OCI-LY7 (cell line): ENCODE measurements at regions not wholly inside any gene's neighbourhood (a gene's known extent, or its start where the extent isn't known, plus 50 kb on each side); places are given as distances from the start of the nearest gene placed in this dataset.

ENCODE experiments used
- EZH2phosphoT487 ChIP-seq: fragments of 200-600 bp; sonication (generic); IDR thresholded peaks from 2 replicates; pipeline ENCODE4 v1.6.1; 2018; ENCODE audit warnings: low read depth, borderline replicate concordance, mild to moderate bottlenecking, mixed run types, antibody characterized with exemption, low read length, moderate library complexity, mixed read lengths
- TF ChIP-seq, protein P1 (sequence below): fragments of 200-600 bp; sonication (generic); conservative IDR thresholded peaks from 2 replicates; pipeline ENCODE4 v1.5.1; 2014; ENCODE audit warnings: mild to moderate bottlenecking, antibody characterized with exemption, low read length, moderate library complexity, mixed read lengths

DNA sequence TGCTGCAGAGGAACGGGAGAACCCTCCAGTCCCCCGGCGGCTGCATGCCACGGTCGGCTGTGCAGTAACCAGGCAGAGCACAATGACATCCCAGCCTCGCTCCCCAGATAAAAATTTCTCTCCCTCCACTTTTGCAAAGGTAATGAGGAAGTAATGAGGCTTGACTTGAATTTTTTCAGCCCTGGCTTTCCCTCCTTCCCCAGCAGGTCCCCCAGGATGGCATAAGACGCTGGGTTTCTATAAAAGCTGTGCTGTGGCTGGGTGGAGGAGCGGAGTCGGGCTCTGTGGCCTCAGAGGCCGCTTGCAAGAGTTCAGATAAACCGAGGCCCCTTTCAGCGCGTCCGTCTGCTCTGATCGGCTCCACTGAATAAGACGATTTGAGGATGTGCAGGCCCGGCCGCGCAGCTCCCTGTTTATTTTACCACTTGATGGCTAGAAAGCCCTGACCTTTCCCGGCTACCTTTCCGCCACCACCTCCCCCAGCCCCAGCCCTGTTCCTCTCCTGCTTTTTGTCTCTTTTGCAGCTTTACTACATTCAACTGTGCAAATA is 351.9 kb upstream of the IRX2 start:
- TF ChIP-seq, protein P1, sequence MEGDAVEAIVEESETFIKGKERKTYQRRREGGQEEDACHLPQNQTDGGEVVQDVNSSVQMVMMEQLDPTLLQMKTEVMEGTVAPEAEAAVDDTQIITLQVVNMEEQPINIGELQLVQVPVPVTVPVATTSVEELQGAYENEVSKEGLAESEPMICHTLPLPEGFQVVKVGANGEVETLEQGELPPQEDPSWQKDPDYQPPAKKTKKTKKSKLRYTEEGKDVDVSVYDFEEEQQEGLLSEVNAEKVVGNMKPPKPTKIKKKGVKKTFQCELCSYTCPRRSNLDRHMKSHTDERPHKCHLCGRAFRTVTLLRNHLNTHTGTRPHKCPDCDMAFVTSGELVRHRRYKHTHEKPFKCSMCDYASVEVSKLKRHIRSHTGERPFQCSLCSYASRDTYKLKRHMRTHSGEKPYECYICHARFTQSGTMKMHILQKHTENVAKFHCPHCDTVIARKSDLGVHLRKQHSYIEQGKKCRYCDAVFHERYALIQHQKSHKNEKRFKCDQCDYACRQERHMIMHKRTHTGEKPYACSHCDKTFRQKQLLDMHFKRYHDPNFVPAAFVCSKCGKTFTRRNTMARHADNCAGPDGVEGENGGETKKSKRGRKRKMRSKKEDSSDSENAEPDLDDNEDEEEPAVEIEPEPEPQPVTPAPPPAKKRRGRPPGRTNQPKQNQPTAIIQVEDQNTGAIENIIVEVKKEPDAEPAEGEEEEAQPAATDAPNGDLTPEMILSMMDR, result no peak
- TF ChIP-seq EZH2phosphoT487, result no peak
